Liver (tissue), 3 donors: ENCODE measurements at regions not wholly inside any gene's neighbourhood (a gene's known extent, or its start where the extent isn't known, plus 50 kb on each side); places are given as distances from the start of the nearest gene placed in this dataset.

ENCODE experiments used
- CTCF ChIP-seq: fragments of 150-350 bp; IDR thresholded peaks from 2 replicates; pipeline ENCODE4 v1.5.1; 2017; ENCODE audit warnings: improper control_type of control experiment, low read depth, low read length; ENCODE audit not compliant: missing input control
- EGR1 ChIP-seq, 2 donors: IDR thresholded peaks; 2 replicates each; pipeline ENCODE4 v1.6.1; 2016 to 2018; ENCODE audit warnings: antibody characterized with exemption in 2 of 2, low read depth in 2 of 2
- GABPA ChIP-seq, 2 donors: IDR thresholded peaks in 1 of 2; conservative IDR thresholded peaks in 1 of 2; 2 replicates each; pipeline ENCODE4 v1.6.1; 2016; ENCODE audit warnings: antibody characterized with exemption in 2 of 2, mild to moderate bottlenecking in 1 of 2, moderate library complexity in 1 of 2
- JUND ChIP-seq, 2 donors: IDR thresholded peaks; 2 replicates each; pipeline ENCODE4 v1.6.1; 2016; ENCODE audit warnings: antibody characterized with exemption in 2 of 2
- MAX ChIP-seq: IDR thresholded peaks from 2 replicates; pipeline ENCODE4 v1.6.1; 2016; ENCODE audit warnings: antibody characterized with exemption
- RAD21 ChIP-seq, 2 donors: IDR thresholded peaks; 2 replicates each; pipeline ENCODE4 v1.6.1; 2016; ENCODE audit warnings: antibody characterized with exemption in 2 of 2, mild to moderate bottlenecking in 2 of 2
- REST ChIP-seq: IDR thresholded peaks from 2 replicates; pipeline ENCODE4 v1.6.1; 2016; ENCODE audit warnings: antibody characterized with exemption, mild to moderate bottlenecking
- RXRA ChIP-seq, 2 donors: IDR thresholded peaks; 2 replicates each; pipeline ENCODE4 v1.6.1; 2017 to 2018; ENCODE audit warnings: antibody characterized with exemption in 2 of 2, mild to moderate bottlenecking in 1 of 2
- SP1 ChIP-seq: IDR thresholded peaks from 2 replicates; pipeline ENCODE4 v1.6.1; 2018; ENCODE audit warnings: antibody characterized with exemption, mild to moderate bottlenecking
- YY1 ChIP-seq: IDR thresholded peaks from 2 replicates; pipeline ENCODE4 v1.6.1; 2016; ENCODE audit warnings: antibody characterized with exemption, mild to moderate bottlenecking
- ZBTB33 ChIP-seq: IDR thresholded peaks from 2 replicates; pipeline ENCODE4 v1.6.1; 2016; ENCODE audit warnings: antibody characterized with exemption
- donor health status: healthy.
- donor health status: healthy.

- TF ChIP-seq MAX (no peak), CTCF (no peak), SP1 (no peak), REST (no peak), YY1 (no peak), GABPA (IDR thresholded peaks at IDR 0.05 in 1 of 2, conservative IDR thresholded peaks at IDR 0.05 in 1 of 2) (no peak), RAD21 (IDR thresholded peaks at IDR 0.05) (no peak), JUND (IDR thresholded peaks at IDR 0.05) (no peak), RXRA (IDR thresholded peaks at IDR 0.05) (no peak), EGR1 (IDR thresholded peaks at IDR 0.05; ENCODE audit: low read depth in 2 of 2) (no peak), ZBTB33 (no peak)
Measured at GRCh38 chr4:8681391-8681790, 88.8 kb downstream of the CPZ start.
